H9 (cell line): ENCODE measurements at regions not wholly inside any gene's neighbourhood (a gene's known extent, or its start where the extent isn't known, plus 50 kb on each side); places are given as distances from the start of the nearest gene placed in this dataset.

Source experiments
- DNase-seq: peaks from one replicate; pipeline ENCODE4 v3.0.0-alpha.2; 2017
- H2AFZ ChIP-seq: one replicate; pipeline ENCODE4 v1.6.1; 2013; ENCODE audit warnings: mild to moderate bottlenecking, low read length, control low read depth, moderate library complexity
- H2AK5ac ChIP-seq: 2 replicates; pipeline ENCODE4 v1.6.1; 2013; ENCODE audit warnings: low read length, control low read depth, mixed read lengths; ENCODE audit not compliant: insufficient read length
- H2BK120ac ChIP-seq: one replicate; pipeline ENCODE4 v1.6.1; 2013; ENCODE audit warnings: low read depth, mild to moderate bottlenecking, low read length, control low read depth, inconsistent platforms; ENCODE audit not compliant: poor library complexity, severe bottlenecking
- H2BK12ac ChIP-seq: 2 replicates; pipeline ENCODE4 v1.6.1; 2013; ENCODE audit warnings: low read length, control low read depth, mixed read lengths, low read depth; ENCODE audit not compliant: insufficient read length
- H2BK15ac ChIP-seq: 2 replicates; pipeline ENCODE4 v1.6.1; 2013; ENCODE audit warnings: low read depth, low read length, control low read depth
- H2BK20ac ChIP-seq: one replicate; pipeline ENCODE4 v1.6.1; 2013; ENCODE audit warnings: low read depth, mild to moderate bottlenecking, low read length, control low read depth, inconsistent platforms; ENCODE audit not compliant: poor library complexity, severe bottlenecking
- H2BK5ac ChIP-seq: 2 replicates; pipeline ENCODE4 v1.6.1; 2013; ENCODE audit warnings: low read length, control low read depth, mixed read lengths; ENCODE audit not compliant: insufficient read length
- H3K14ac ChIP-seq: 2 replicates; pipeline ENCODE4 v1.6.1; 2013; ENCODE audit warnings: low read length, control low read depth; ENCODE audit not compliant: insufficient read depth
- H3K18ac ChIP-seq: 2 replicates; pipeline ENCODE4 v1.6.1; 2013; ENCODE audit warnings: low read depth, mild to moderate bottlenecking, mixed read lengths, low read length, control low read depth; ENCODE audit not compliant: insufficient read length
- H3K23ac ChIP-seq: 2 replicates; pipeline ENCODE4 v1.6.1; 2013; ENCODE audit warnings: low read length, control low read depth, mixed read lengths, low read depth; ENCODE audit not compliant: insufficient read length
- H3K23me2 ChIP-seq: 2 replicates; pipeline ENCODE4 v1.6.1; 2013; ENCODE audit warnings: low read depth, mild to moderate bottlenecking, mixed read lengths, low read length, control low read depth; ENCODE audit not compliant: insufficient read length, poor library complexity, severe bottlenecking
- H3K27ac ChIP-seq: 2 replicates; pipeline ENCODE4 v1.5.1; 2013; ENCODE audit warnings: low read length, control low read depth, mixed read lengths, low read depth; ENCODE audit not compliant: insufficient read length
- H3K27me3 ChIP-seq: 2 replicates; pipeline ENCODE4 v1.6.1; 2013; ENCODE audit warnings: low read length, control low read depth, inconsistent platforms; ENCODE audit not compliant: insufficient read depth
- H3K4ac ChIP-seq: 2 replicates; pipeline ENCODE4 v1.6.1; 2013; ENCODE audit warnings: low read depth, mild to moderate bottlenecking, control low read depth, inconsistent platforms, low read length, moderate library complexity
- H3K4me1 ChIP-seq: 2 replicates; pipeline ENCODE4 v1.6.1; 2013; ENCODE audit warnings: low read length, control low read depth, inconsistent platforms; ENCODE audit not compliant: insufficient read depth
- H3K4me2 ChIP-seq: 2 replicates; pipeline ENCODE4 v1.6.1; 2013; ENCODE audit warnings: low read length, control low read depth, mixed read lengths; ENCODE audit not compliant: insufficient read length, insufficient read depth
- H3K56ac ChIP-seq: 2 replicates; pipeline ENCODE4 v1.6.1; 2013; ENCODE audit warnings: low read depth, mild to moderate bottlenecking, mixed read lengths, low read length, control low read depth; ENCODE audit not compliant: insufficient read length
- H3K79me1 ChIP-seq: 2 replicates; pipeline ENCODE4 v1.6.1; 2013; ENCODE audit warnings: low read depth, mild to moderate bottlenecking, moderate library complexity, low read length, control low read depth, inconsistent platforms; ENCODE audit not compliant: insufficient read depth, poor library complexity, severe bottlenecking
- H3K79me2 ChIP-seq: 2 replicates; pipeline ENCODE4 v1.6.1; 2013; ENCODE audit warnings: low read length, control low read depth, inconsistent platforms; ENCODE audit not compliant: insufficient read depth
- H3K9ac ChIP-seq: 2 replicates; pipeline ENCODE4 v1.6.1; 2013; ENCODE audit warnings: low read length, control low read depth, mixed read lengths; ENCODE audit not compliant: insufficient read length; ENCODE audit errors: extremely low read depth
- H3K9me3 ChIP-seq: one replicate; pipeline ENCODE4 v1.6.1; 2013; ENCODE audit warnings: low read depth, low read length, inconsistent platforms; ENCODE audit not compliant: control insufficient read depth
- H3T11ph ChIP-seq: one replicate; pipeline ENCODE4 v1.6.1; 2013; ENCODE audit warnings: mild to moderate bottlenecking, low read length, control low read depth, inconsistent platforms
- H4K20me1 ChIP-seq: one replicate; pipeline ENCODE4 v1.6.1; 2013; ENCODE audit not compliant: control insufficient read depth, insufficient read length, insufficient read depth
- H4K5ac ChIP-seq: 2 replicates; pipeline ENCODE4 v1.6.1; 2013; ENCODE audit warnings: low read depth, mild to moderate bottlenecking, mixed read lengths, low read length, control low read depth; ENCODE audit not compliant: insufficient read length
- H4K8ac ChIP-seq: replicated peaks from 2 replicates; pipeline ENCODE4 v1.6.1; 2013; ENCODE audit warnings: low read length, control low read depth, mixed read lengths, low read depth; ENCODE audit not compliant: insufficient read length
- H4K91ac ChIP-seq: 2 replicates; pipeline ENCODE4 v1.6.1; 2013; ENCODE audit warnings: low read depth, mild to moderate bottlenecking, moderate library complexity, mixed read lengths, low read length, control low read depth; ENCODE audit not compliant: insufficient read length
- H3K27ac Mint-ChIP-seq, 3 experiments: 2 replicates in 2 of 3; 3 replicates in 1 of 3; pipeline ENCODE4 v1.8.0; 2020 to 2021; ENCODE audit warnings: mixed read lengths in 3 of 3, mild to moderate bottlenecking in 1 of 3, moderate library complexity in 1 of 3
- H3K27me3 Mint-ChIP-seq: 2 replicates; pipeline ENCODE4 v1.8.0; 2021; ENCODE audit warnings: low read depth, mild to moderate bottlenecking, moderate library complexity, mixed read lengths
- H3K36me3 Mint-ChIP-seq, 3 experiments: 2 replicates in 2 of 3; 3 replicates in 1 of 3; pipeline ENCODE4 v1.8.0; 2020 to 2021; ENCODE audit warnings: low read depth in 3 of 3, mixed read lengths in 3 of 3; ENCODE audit not compliant: insufficient read depth in 1 of 3
- H3K4me1 Mint-ChIP-seq, 2 experiments: 2 replicates each; pipeline ENCODE4 v1.8.0; 2020; ENCODE audit warnings: mixed read lengths in 2 of 2
- H3K4me3 Mint-ChIP-seq, 2 experiments: 2 replicates in 1 of 2; 3 replicates in 1 of 2; pipeline ENCODE4 v1.8.0; 2020 to 2021; ENCODE audit warnings: mild to moderate bottlenecking in 2 of 2, mixed read lengths in 2 of 2, moderate library complexity in 1 of 2
- H3K9me3 Mint-ChIP-seq, 2 experiments: 2 replicates in 1 of 2; 3 replicates in 1 of 2; pipeline ENCODE4 v1.8.0; 2020; ENCODE audit warnings: mild to moderate bottlenecking in 2 of 2, mixed read lengths in 2 of 2, moderate library complexity in 1 of 2
- WGBS: extraction: QIAGEN DNeasy Blood & Tissue Kit; methylation state at CpG from one replicate; pipeline ENCODE4 v1.1.7; 2013; ENCODE audit warnings: missing lambda C conversion rate, low lambda C conversion rate, mixed read lengths; ENCODE audit not compliant: insufficient read length; ENCODE audit errors: extremely low coverage; 5-methylcytosine and 5-hydroxymethylcytosine counted together
- TF ChIP-seq, protein P1 (sequence below): fragments of 200-600 bp; sonication (generic); conservative IDR thresholded peaks from 3 replicates; pipeline ENCODE4 v1.8.0; 2021; ENCODE audit warnings: antibody characterized with exemption, mild to moderate bottlenecking

DNA sequence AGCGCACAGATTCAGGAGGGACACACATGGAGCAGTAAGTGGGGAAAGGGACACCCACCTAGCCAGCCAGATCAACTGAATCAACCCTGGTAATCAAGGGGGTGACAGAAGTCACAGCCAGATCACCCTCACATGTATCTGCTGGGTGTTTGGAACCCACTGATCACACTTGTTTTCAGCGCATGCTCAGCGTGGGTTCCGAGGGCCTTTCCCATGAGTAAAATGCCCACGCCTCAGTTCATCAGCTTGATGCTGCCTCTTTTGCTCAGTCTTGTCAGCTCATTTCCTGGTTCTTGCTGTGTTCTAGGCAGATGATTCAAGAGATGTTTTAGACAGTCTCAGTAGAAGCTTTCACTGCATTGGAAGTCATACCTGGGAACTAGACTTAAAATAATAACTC, 123.2 kb upstream of the SLC30A5 start:
- Mint-ChIP-seq H3K27me3 (no peaks in the 10 kb centered on the region; the same call in 1 of the 2 replicates), H3K36me3 (peaks cover 0 to 3% (median 2%) of the 10 kb centered on the region in 3 experiments; a peak in 2 of 7 replicates), H3K4me1 (no peaks in the 10 kb centered on the region), H3K9me3 (peaks cover 6 to 13% of the 10 kb centered on the region in 2 experiments; a peak in 4 of 5 replicates), H3K27ac (no peak overlapping the region), H3K4me3 (no peak overlapping the region)
- H3K4me2 ChIP-seq = no peak overlapping the region
- H3K4me1 ChIP-seq = no peaks in the 10 kb centered on the region
- no peak overlapping the region for H3K9ac ChIP-seq
- H2AK5ac ChIP-seq = no peak overlapping the region
- no peaks in the 10 kb centered on the region for H3K9me3 ChIP-seq
- H4K5ac ChIP-seq = peak overlapping the region; percentile 8
- H3K79me2 ChIP-seq = no peaks in the 10 kb centered on the region
- no peak overlapping the region for H3K4ac ChIP-seq
- no peak overlapping the region for H2BK5ac ChIP-seq
- H3K23me2 ChIP-seq = no peaks in the 10 kb centered on the region
- H3K27me3 ChIP-seq = no peaks in the 10 kb centered on the region; the same call in 1 of the 2 replicates
- H2AFZ ChIP-seq = no peak overlapping the region
- no peak overlapping the region for H4K91ac ChIP-seq
- no peak overlapping the region for H4K8ac ChIP-seq
- no peak overlapping the region for H2BK20ac ChIP-seq
- TF ChIP-seq, protein P1, sequence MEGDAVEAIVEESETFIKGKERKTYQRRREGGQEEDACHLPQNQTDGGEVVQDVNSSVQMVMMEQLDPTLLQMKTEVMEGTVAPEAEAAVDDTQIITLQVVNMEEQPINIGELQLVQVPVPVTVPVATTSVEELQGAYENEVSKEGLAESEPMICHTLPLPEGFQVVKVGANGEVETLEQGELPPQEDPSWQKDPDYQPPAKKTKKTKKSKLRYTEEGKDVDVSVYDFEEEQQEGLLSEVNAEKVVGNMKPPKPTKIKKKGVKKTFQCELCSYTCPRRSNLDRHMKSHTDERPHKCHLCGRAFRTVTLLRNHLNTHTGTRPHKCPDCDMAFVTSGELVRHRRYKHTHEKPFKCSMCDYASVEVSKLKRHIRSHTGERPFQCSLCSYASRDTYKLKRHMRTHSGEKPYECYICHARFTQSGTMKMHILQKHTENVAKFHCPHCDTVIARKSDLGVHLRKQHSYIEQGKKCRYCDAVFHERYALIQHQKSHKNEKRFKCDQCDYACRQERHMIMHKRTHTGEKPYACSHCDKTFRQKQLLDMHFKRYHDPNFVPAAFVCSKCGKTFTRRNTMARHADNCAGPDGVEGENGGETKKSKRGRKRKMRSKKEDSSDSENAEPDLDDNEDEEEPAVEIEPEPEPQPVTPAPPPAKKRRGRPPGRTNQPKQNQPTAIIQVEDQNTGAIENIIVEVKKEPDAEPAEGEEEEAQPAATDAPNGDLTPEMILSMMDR = no peak; the same call in 2 of the 3 replicates
- H3K14ac ChIP-seq = no peak overlapping the region
- H2BK15ac ChIP-seq = no peak overlapping the region
- H3K23ac ChIP-seq = no peak overlapping the region
- H3K56ac ChIP-seq = no peak overlapping the region
- WGBS = no CpG with 5 or more reads among the region's 5 CpGs
- no peaks in the 10 kb centered on the region for H4K20me1 ChIP-seq
- H3K27ac ChIP-seq = no peak overlapping the region
- H2BK12ac ChIP-seq = no peak overlapping the region
- no peak overlapping the region for H3T11ph ChIP-seq
- no peak for DNase-seq
- no peak overlapping the region for H2BK120ac ChIP-seq
- no peak overlapping the region for H3K18ac ChIP-seq
- no peaks in the 10 kb centered on the region for H3K79me1 ChIP-seq
